ENCODE measurements at regions not wholly inside any gene's neighbourhood (a gene's known extent, or its start where the extent isn't known, plus 50 kb on each side); places are given as distances from the start of the nearest gene placed in this dataset.

- TF ChIP-seq CTCF (IDR thresholded peaks at IDR 0.05), result no peak
Observed at GRCh38 chr3:96324087-96324486, 490.3 kb upstream of the EPHA6 start.

- no peak for TF ChIP-seq CTCF (IDR thresholded peaks at IDR 0.05)
Observed at GRCh38 chr3:96330795-96331194, 483.6 kb upstream of the EPHA6 start.

GRCh38 chr3:96331341-96331740 is 483.1 kb upstream of the EPHA6 start:
- peak; percentile 64; the same call in 1 of the 2 replicates for TF ChIP-seq CTCF (IDR thresholded peaks at IDR 0.05)

GRCh38 chr3:96334779-96335178 is 479.6 kb upstream of the EPHA6 start:
- no peak for TF ChIP-seq CTCF (IDR thresholded peaks at IDR 0.05)

GRCh38 chr3:96347289-96347688 is 467.1 kb upstream of the EPHA6 start:
- no peak for TF ChIP-seq CTCF (IDR thresholded peaks at IDR 0.05)

GRCh38 chr3:96354106-96354505 is 460.3 kb upstream of the EPHA6 start:
- no peak for TF ChIP-seq CTCF (IDR thresholded peaks at IDR 0.05)

GRCh38 chr3:96354742-96355141 is 459.7 kb upstream of the EPHA6 start:
- no peak for TF ChIP-seq CTCF (IDR thresholded peaks at IDR 0.05)

GRCh38 chr3:96361241-96361640 is 453.2 kb upstream of the EPHA6 start:
- TF ChIP-seq CTCF (IDR thresholded peaks at IDR 0.05), result no peak

Measured in LNCAP (cell line).